Esophagus muscularis mucosa (tissue), 4 donors: ENCODE measurements at regions not wholly inside any gene's neighbourhood (a gene's known extent, or its start where the extent isn't known, plus 50 kb on each side); places are given as distances from the start of the nearest gene placed in this dataset.

Experiments
- DNase-seq: peaks from one replicate; pipeline ENCODE4 v3.0.0-alpha.2; 2017; ENCODE audit errors: extremely low spot score
- H3K27ac ChIP-seq, 4 donors: fragments of 200-600 bp; sonication (generic); replicated peaks in 1 of 4; 1 replicate in 3 of 4; 2 replicates in 1 of 4; pipeline ENCODE4 v1.5.1; 2016 to 2019; ENCODE audit warnings: mild to moderate bottlenecking in 1 of 4
- H3K27me3 ChIP-seq, 4 donors: fragments of 200-600 bp; sonication (generic); one replicate each; pipeline versions ENCODE4 v1.5.1 to v1.6.0; 2016 to 2019
- H3K36me3 ChIP-seq, 4 donors: fragments of 200-600 bp; sonication (generic); one replicate each; pipeline ENCODE4 v1.5.1; 2016 to 2019
- H3K4me1 ChIP-seq, 4 donors: fragments of 200-600 bp; sonication (generic); one replicate each; pipeline ENCODE4 v1.5.1; 2016 to 2019
- H3K4me3 ChIP-seq, 4 donors: fragments of 200-600 bp; sonication (generic); 1 replicate in 2 of 4; 2 replicates in 2 of 4; pipeline ENCODE4 v1.5.1; 2016 to 2019; ENCODE audit warnings: mild to moderate bottlenecking in 4 of 4, moderate library complexity in 1 of 4
- H3K9me3 ChIP-seq, 4 donors: fragments of 200-600 bp; sonication (generic); 1 replicate in 3 of 4; 2 replicates in 1 of 4; pipeline ENCODE4 v1.5.1; 2016 to 2019
- CTCF ChIP-seq, 3 experiments: fragments of 200-600 bp in 2 of 3; fragments of 450-650 bp in 1 of 3; sonication (generic) in 2 of 3; IDR thresholded peaks; one replicate each; pipeline ENCODE4 v1.5.1; 2017 to 2019; ENCODE audit warnings: antibody characterized with exemption in 3 of 3, mild to moderate bottlenecking in 2 of 3, moderate library complexity in 1 of 3
- EP300 ChIP-seq: sonication (generic); formaldehyde crosslinking; IDR thresholded peaks from one replicate; pipeline ENCODE4 v1.6.1; 2017; ENCODE audit warnings: antibody characterized with exemption
- POLR2A ChIP-seq: fragments of 450-650 bp; IDR thresholded peaks from one replicate; pipeline ENCODE4 v1.6.1; 2017; ENCODE audit warnings: antibody characterized with exemption, moderate library complexity, mild to moderate bottlenecking, low read depth
- POLR2AphosphoS5 ChIP-seq, 2 donors: sonication (generic); formaldehyde crosslinking; IDR thresholded peaks; one replicate each; pipeline ENCODE4 v1.6.1; 2017; ENCODE audit warnings: antibody characterized with exemption in 2 of 2
- WGBS: methylation state at CpG from one replicate; pipeline ENCODE4 v1.1.5; 2018; 5-methylcytosine and 5-hydroxymethylcytosine counted together
- intact Hi-C: fragments of 100-400 bp; cut with DNase I; formaldehyde crosslinking; loops from one replicate; pipeline ENCODE4 v1.15.1; 2023

- Histone ChIP-seq H3K36me3 (no peaks in the 10 kb centered on the region), H3K4me3 (no peak overlapping the region), H3K27me3 (no peaks in the 10 kb centered on the region), H3K27ac (no peak overlapping the region), H3K9me3 (no peaks in the 10 kb centered on the region), H3K4me1 (peaks cover 0 to 13% (median 10%) of the 10 kb centered on the region in 4 donors)
- peak; percentile 82 for DNase-seq
- no peak for TF ChIP-seq EP300
- TF ChIP-seq CTCF (IDR thresholded peaks at IDR 0.05): no peak
- TF ChIP-seq POLR2A: no peak
- no peak for TF ChIP-seq POLR2AphosphoS5 (IDR thresholded peaks at IDR 0.05)
- 78% methylated on average over 3 of the region's 3 CpGs for WGBS
- intact Hi-C loops: no loop called here
These were observed 525.5 kb upstream of the ZFP42 start for GRCh38 chr4:187470061-187470460.

GRCh38 chr4:187474238-187474637, 521.3 kb upstream of the ZFP42 start:
- 79% methylated on average over 9 of the region's 9 CpGs for WGBS

GRCh38 chr4:187475901-187476300, 519.7 kb upstream of the ZFP42 start:
- DNase-seq: peak; percentile 29
- H3K27me3 ChIP-seq: no peaks in the 10 kb centered on the region
- 93% methylated on average over 2 of the region's 2 CpGs for WGBS
- no peak overlapping the region for H3K4me3 ChIP-seq
- TF ChIP-seq POLR2AphosphoS5 (IDR thresholded peaks at IDR 0.05) (no peak), CTCF (IDR thresholded peaks at IDR 0.05) (no peak), POLR2A (no peak), EP300 (no peak)
- H3K4me1 ChIP-seq: peaks cover 0 to 46% (median 37%) of the 10 kb centered on the region in 4 donors
- H3K36me3 ChIP-seq: no peaks in the 10 kb centered on the region
- no peaks in the 10 kb centered on the region for H3K9me3 ChIP-seq
- H3K27ac ChIP-seq: no peak overlapping the region
- intact Hi-C loops: no loop called here

More at GRCh38 chr4:187474238-187474637, 521.3 kb upstream of the ZFP42 start:
- no peak overlapping the region for H3K4me3 ChIP-seq
- DNase-seq: no peak
- H3K27me3 ChIP-seq: no peaks in the 10 kb centered on the region
- H3K36me3 ChIP-seq: no peaks in the 10 kb centered on the region
- H3K27ac ChIP-seq: no peak overlapping the region
- no peaks in the 10 kb centered on the region for H3K9me3 ChIP-seq
- H3K4me1 ChIP-seq: peaks cover 0 to 43% (median 29%) of the 10 kb centered on the region in 4 donors
- TF ChIP-seq POLR2AphosphoS5 (IDR thresholded peaks at IDR 0.05) (no peak), POLR2A (no peak), CTCF (IDR thresholded peaks at IDR 0.05) (no peak), EP300 (no peak)
- intact Hi-C loops: no loop called here

- Histone ChIP-seq H3K4me3 (no peak overlapping the region), H3K9me3 (no peaks in the 10 kb centered on the region), H3K27me3 (no peaks in the 10 kb centered on the region), H3K36me3 (no peaks in the 10 kb centered on the region), H3K27ac (no peak overlapping the region), H3K4me1 (peaks cover 0 to 50% (median 40%) of the 10 kb centered on the region in 4 donors)
- intact Hi-C loops: no loop called here
- no peak for TF ChIP-seq CTCF (IDR thresholded peaks at IDR 0.05)
- TF ChIP-seq EP300: no peak
- no peak for TF ChIP-seq POLR2AphosphoS5 (IDR thresholded peaks at IDR 0.05)
- no peak for TF ChIP-seq POLR2A
- 68% methylated on average over 6 of the region's 6 CpGs for WGBS
- DNase-seq: peak; percentile 68
These were observed 518.3 kb upstream of the ZFP42 start for GRCh38 chr4:187477224-187477623.
